LoVo (cell line): ENCODE measurements at regions not wholly inside any gene's neighbourhood (a gene's known extent, or its start where the extent isn't known, plus 50 kb on each side); places are given as distances from the start of the nearest gene placed in this dataset.
A peak's percentile ranks its signal among the peaks of the same experiment; 100 is the strongest.

Source experiments
- DNase-seq: peaks from one replicate; pipeline ENCODE4 v3.0.0-alpha.2; 2016; ENCODE audit warnings: low spot score

GRCh38 chr12:124428792-124429281, 133.9 kb downstream of the RFLNA start:
- no peak for DNase-seq

DNA sequence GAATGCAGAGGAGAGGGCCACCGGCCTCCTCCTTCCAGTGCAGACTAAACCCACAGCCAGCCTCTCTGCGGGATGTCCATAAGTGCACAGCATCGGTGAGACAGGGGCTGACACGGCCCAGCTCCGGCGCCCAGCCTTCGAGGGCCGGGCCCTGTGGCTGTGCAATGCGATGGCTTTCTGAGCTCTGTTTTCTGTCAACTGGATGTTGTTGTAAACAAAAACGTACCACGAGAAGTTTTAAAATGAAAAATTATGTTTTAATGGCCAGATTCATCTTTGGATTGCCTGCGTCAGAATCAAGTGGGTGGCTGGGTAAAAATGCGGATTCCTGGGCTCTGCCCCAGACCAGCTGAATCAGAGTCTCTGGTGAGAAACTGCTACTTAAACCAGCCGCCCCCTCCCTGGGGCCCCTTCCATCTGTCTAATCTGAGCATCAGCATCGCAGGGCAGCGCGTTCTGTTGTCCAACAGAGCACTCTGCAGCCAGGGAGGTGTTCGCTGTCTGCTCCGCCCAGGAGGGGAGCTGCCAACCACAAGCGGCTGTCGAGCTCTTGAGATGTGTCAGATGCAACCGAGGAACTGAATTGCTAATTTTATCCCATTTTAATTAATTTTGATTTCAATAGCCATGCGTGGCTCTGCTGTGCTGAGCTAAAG, 133.4 kb downstream of the RFLNA start:
- DNase-seq: no peak

DNA sequence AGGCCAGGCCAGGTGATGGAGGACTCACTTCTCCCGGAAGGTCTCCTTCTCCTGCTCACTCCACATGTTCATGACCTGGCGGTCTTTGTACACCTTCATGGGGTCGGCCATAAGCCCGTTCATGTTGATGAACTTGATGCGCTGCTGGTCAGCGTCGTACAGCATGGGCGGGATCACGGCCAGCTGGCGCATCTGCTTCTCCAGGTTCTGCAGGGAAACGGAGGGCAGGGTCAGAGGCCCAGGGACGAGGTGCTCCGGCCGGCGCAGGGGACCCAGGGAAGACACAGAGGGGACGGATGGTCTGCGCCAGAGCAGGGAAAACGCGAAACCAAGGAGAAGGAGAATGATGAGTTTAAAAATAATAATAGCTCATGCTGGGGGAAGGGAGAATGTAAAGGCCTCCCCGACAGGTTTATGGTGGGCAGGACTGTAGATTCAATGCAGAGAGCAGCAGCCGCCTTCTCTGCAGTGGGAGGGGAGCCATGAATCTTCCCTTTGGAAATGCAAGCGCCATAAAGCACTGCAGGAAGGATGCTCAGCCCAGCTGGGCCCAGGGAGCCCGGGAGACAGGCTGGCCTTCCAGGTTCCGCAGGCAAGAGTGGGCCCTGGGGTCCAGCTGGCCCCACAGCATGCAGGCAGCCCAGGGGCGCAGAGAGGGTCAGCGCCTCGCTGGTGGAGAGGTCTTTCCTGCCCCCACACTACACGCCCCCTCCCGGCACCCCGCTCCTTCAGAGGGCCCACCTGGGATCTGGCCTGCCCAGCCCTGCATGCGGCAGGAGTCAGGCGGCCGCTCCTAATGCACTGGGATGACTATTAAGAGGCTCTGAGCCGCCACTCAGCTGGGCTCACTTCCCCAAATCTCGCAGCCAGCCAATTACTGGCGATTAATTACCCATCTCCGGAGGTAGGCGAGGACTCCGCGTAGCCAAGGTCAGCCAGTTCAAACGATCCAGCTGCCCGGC, 132.0 kb downstream of the RFLNA start:
- no peak for DNase-seq

DNA sequence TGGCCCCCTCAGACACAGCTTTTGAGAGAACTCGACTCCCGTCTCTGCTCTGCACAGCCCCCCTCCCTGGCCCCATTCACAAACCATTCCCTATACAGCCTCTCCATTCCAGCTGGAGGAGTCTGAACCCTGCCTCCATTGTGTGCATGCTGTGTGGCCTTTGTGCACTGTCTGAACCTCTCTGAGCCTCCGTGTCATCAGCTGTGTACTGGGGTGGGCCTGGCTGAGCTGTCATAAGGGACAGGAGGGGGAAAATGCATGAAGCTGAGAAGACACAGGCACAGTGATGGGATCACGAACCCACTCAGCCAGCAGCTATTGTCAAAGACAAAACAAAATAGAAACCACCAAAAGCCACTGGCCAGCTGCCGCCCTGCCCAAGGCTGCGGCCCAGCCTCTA, 130.8 kb downstream of the RFLNA start:
- DNase-seq: no peak

- no peak for DNase-seq
These were observed 129.6 kb downstream of the RFLNA start for GRCh38 chr12:124424516-124424905.

- DNase-seq: no peak
These were observed 129.0 kb downstream of the RFLNA start for GRCh38 chr12:124423761-124424515.

- DNase-seq: peak; percentile 96
These were observed 128.0 kb downstream of the RFLNA start for GRCh38 chr12:124422570-124423523.

GRCh38 chr12:124422142-124422569, 127.3 kb downstream of the RFLNA start:
- peak; percentile 62 for DNase-seq

GRCh38 chr12:124420996-124421674, 126.2 kb downstream of the RFLNA start:
- no peak for DNase-seq

GRCh38 chr12:124420041-124420995, 125.4 kb downstream of the RFLNA start:
- no peak for DNase-seq

DNA sequence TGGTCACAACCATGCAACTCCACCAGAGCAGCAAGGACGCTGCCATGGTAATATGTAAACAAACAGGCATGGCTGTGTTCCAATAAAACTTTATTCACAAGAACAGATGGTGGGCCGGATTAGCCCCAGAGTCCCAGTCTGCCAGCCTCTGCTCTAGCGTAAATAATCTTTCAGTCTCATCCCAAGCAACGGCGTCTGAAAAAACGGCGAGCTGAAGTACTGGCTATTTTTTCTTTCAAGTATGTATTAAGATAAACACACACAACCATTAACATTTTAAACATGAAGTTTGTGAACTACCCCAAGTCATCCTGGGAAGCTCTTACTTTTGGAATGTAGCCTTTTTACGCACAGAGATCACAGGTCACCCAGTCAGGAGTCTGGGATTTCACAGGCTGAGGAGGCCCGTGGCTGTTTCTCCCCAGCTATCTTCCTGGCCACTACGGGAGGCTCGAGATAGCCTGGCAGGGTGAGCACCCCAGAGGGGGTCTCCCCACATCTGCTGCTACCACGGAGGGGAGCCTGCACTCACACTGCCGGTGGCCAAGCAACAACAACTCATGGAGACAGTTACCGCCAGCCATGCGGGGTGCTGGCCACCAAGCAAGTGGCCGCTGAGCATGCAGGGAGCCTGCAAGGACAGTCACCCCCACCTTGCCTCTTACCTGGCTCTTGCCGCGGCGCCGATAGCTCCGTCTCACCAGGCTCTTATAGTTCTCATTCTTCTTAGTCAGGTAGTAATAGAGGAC, 124.6 kb downstream of the RFLNA start:
- no peak for DNase-seq

GRCh38 chr12:124418791-124419190, 123.9 kb downstream of the RFLNA start:
- DNase-seq: no peak

DNA sequence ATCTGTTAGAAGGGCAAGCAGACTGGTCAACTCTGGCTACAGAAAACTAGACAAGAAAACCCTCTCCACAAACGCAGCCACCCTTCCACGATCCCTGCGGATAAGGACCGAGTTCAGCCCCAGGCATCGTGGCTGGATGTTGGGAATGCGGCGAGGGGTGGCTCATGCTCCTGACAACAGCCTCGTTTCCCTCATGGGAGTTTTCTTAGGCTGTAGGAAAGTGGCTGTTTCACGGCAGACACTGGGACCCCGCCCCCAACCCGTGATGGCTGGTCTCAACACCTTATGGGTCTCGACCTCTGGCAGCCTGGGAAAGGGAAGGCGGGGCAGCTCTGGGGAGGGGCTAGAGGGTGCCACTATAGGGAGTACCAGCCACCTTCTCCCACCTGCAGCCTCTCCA, 123.3 kb downstream of the RFLNA start:
- DNase-seq: no peak

DNA sequence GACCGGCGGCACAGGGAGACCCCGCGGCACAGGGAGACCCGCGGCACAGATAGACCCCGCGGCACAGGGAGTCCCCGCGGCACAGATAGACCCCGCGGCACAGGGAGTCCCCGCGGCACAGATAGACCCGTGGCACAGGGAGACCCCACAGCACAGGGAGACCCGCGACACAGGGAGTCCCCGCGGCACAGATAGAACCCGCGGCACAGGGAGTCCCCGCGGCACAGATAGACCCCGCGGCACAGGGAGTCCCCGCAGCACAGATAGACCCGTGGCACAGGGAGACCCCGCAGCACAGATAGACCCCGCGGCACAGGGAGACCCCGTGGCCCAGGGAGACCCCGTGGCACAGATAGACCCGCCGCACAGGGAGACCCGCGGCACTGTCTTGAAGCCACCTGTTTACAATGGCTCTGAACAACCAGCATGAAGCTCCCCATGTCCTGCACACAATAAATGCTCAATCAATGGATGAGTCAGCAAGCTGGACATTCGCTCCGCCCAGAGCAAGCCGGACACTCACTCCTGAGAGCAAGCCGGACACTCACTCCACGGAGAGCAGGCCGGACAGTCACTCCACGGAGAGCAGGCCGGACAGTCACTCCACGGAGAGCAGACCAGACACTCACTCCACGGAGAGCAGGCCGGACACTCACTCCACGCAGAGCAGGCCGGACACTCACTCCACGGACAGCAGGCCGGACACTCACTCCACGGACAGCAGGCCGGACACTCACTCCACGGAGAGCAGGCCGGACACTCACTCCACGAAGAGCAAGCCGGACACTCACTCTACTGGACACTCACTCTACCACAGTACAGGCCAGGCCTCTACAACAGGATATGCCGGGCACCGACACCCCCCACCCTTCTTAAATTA, 121.9 kb downstream of the RFLNA start:
- no peak for DNase-seq

DNA sequence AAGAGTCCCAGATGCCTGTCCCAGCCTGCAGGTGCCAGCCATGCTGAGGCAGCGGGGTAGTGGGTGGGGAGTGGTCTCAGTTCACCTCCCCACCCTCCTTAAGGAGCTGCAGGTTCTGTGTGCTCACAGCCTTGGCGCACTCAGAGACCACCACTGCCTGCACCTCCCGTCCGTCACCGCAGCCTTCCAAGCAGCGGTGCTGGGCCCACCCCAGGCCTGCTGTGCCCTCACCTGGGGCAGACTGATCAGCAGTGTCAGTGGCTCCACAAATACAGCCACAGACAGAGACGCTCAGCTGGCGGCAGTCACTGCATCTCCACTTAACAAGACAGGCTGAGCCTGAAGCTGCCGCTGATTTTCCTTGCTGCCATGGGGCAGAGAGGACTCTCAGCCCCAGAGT, 120.2 kb downstream of the RFLNA start:
- DNase-seq: no peak

DNA sequence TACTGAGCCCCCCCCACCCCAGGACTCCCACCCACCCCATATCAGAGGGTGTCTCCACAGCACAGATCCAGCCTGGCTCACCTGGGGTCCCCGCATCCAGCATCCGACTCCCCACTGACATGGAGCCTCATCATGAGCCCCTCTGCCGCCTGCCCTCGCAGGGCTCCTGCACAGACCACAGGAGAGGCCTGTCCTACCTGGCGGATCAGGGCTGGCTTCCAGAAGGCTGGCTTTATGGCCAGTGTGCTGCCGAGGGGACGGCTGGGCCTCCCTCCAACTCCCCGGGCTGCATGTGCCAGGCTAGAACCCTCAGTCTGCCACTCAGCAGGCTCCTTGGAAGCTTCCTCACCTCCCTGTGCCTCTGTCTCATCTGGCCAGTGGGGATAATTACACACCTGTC, 119.0 kb downstream of the RFLNA start:
- no peak for DNase-seq

DNA sequence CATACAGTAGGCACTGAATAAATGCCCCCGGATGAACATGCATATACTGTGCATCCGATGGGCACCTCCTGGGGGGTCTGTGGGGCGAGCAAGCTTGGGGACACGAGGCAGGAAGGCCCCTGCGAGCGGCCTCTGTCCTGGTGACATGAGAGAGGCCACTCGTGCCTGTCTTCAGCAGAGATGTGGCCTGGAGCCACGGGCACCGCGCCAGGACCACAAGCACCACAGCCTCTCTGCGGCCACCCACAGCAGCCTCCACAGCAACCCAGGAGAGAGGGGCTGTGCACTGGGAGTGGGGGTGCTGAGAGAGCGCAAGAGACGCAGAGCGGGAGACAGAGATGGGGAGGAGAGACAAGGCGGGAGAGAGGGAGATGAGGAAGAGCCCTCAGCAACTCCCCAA, 118.5 kb downstream of the RFLNA start:
- no peak for DNase-seq

DNA sequence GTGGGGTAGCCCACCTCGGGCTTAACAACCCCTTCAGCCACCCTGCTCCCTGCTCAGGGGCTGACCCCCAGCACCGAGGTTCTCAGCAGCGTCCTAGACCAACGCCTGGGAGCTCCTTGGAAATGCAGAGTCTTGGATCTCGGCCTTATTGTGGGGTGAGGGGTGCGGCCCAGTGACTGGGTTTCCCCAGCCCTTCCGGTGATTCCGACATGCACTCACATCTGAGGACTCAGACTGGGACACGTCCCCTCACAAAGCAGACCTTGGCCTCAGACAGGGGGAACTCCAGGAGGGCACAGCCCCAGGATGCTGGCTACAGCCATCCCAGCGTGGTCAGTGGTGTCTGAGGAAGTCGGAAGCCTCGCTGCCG, 117.7 kb downstream of the RFLNA start:
- no peak for DNase-seq
